Esophagus muscularis mucosa (tissue), 3 donors: ENCODE measurements at regions not wholly inside any gene's neighbourhood (a gene's known extent, or its start where the extent isn't known, plus 50 kb on each side); places are given as distances from the start of the nearest gene placed in this dataset.

ENCODE experiments used
- CTCF ChIP-seq, 3 experiments: fragments of 200-600 bp in 2 of 3; fragments of 450-650 bp in 1 of 3; sonication (generic) in 2 of 3; IDR thresholded peaks; one replicate each; pipeline ENCODE4 v1.5.1; 2017 to 2019; ENCODE audit warnings: antibody characterized with exemption in 3 of 3, mild to moderate bottlenecking in 2 of 3, moderate library complexity in 1 of 3
- POLR2A ChIP-seq: fragments of 450-650 bp; IDR thresholded peaks from one replicate; pipeline ENCODE4 v1.6.1; 2017; ENCODE audit warnings: antibody characterized with exemption, moderate library complexity, mild to moderate bottlenecking, low read depth

GRCh38 chr17:22374741-22375140, 682.4 kb downstream of the KCNJ18 start:
- no peak for TF ChIP-seq CTCF (IDR thresholded peaks at IDR 0.05)
- TF ChIP-seq POLR2A = no peak
